SH-SY5Y (cell line): ENCODE measurements at regions not wholly inside any gene's neighbourhood (a gene's known extent, or its start where the extent isn't known, plus 50 kb on each side); places are given as distances from the start of the nearest gene placed in this dataset.

ENCODE experiments used
- GATA2 ChIP-seq: IDR thresholded peaks from 2 replicates; pipeline ENCODE4 v1.6.1; 2011; ENCODE audit warnings: mild to moderate bottlenecking, low read depth, low read length
- GATA3 ChIP-seq: IDR thresholded peaks from 2 replicates; pipeline ENCODE4 v1.6.1; 2011; ENCODE audit warnings: low read depth, mild to moderate bottlenecking, low read length, moderate library complexity

- TF ChIP-seq GATA3 (no peak), GATA2 (no peak)
These were observed 179.1 kb upstream of the PEX5L start for GRCh38 chr3:180215866-180216265.
